GM19372 (cell line): ENCODE measurements at regions not wholly inside any gene's neighbourhood (a gene's known extent, or its start where the extent isn't known, plus 50 kb on each side); places are given as distances from the start of the nearest gene placed in this dataset.

Source experiments
- ATAC-seq: cut with Tn5 transposase; IDR thresholded peaks from one replicate; pipeline ENCODE4 v1.9.1; 2021; ENCODE audit warnings: mild to moderate bottlenecking, low read depth, moderate library complexity; ENCODE audit not compliant: unreplicated experiment

GRCh38 chr16:86791287-86792035 lies 213.1 kb downstream of the FOXL1 start:
- no peak for ATAC-seq

DNA sequence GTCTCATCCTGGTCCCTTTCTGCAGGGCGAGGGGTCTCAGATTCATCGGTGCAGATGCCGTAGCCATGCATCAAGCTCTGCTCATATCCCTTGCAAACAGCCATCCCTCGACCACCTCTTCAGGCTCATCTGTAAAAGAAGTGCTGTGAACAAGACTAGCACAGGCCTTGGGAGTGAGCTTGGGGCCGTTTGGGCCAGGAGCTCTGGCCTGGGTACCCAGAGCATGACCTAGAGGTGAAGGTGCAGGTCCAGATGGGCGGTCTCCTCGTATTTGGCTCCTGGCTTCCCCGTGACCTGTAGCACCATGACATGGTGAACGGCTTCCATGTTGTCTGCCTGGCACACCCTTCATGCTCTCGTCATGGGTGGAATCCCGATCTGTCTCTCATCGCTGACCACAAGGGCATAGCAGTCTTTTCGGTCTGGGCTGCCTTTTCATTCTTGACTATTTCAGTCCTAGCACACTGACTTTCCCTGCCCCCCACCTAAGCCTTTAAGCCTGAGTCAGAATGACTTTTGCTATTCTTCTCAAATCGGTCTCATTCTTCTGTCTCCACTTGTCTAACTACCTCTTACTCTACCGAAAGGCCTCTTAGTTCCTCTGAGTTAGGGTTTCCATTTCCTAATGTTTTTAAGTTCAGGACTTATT lies 216.0 kb downstream of the FOXL1 start:
- no peak for ATAC-seq

DNA sequence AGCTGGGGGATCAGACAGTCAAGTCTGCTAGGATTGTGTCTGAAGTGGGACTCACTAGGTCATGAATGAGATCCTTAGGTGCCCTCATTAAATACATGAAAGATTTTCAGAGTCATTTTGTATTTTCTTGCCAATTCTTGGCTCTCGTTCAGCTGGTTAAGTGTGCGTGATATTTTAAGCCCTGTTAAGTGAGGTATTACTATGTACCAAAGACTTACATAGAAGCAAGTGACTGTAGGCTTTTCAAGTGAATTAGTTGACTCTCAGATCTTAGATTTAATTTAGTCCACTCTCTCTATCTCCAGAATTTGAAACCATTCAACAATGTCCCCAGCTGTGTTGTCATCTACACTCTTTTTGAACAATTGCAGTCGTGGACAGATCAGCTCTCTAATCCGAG lies 219.4 kb downstream of the FOXL1 start:
- ATAC-seq = no peak

DNA sequence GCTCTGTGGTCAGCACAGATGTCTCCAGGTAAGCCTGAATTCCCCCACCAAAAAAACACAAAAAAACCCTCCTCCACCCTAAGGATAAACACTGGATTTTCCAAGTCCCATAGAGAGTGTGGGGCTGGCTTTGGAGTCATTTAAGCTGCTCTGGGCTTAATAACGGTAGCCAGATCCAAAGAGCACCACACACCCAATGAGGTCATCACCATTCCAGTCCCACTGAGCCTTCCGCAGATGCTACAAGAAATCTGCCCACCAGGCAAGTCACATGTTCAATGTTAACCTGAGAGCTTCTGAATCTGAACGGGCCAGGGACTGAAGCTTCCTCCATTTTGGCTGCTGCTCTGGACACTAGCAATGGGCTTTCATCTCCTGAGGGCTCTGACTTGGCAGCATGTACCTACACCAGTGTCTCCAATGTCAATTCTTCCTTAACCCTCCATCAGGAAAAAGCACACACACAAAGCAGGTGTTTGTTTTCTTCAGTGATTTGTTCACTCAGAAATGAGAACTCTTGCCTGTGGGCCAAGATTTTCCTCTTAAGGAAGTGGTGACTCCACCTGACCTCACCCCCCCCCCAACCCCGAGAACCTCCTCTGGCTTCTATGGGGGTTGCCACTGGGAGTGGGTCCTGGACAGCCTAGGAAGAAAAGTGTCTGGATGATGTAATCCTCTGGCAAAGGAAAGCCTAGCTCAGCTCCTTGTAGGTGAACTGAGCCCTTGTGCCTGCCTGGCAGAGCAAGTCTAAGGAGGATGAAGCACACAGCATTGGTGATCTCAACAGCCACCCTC lies 220.1 kb downstream of the FOXL1 start:
- no peak for ATAC-seq

GRCh38 chr16:86799367-86799766 lies 221.0 kb downstream of the FOXL1 start:
- ATAC-seq = no peak

- no peak for ATAC-seq
These were observed 222.5 kb downstream of the FOXL1 start for GRCh38 chr16:86800894-86801293.

- no peak for ATAC-seq
These were observed 223.7 kb downstream of the FOXL1 start for GRCh38 chr16:86802013-86802412.

- no peak for ATAC-seq
These were observed 226.8 kb downstream of the FOXL1 start for GRCh38 chr16:86805188-86805587.

GRCh38 chr16:86806181-86806837 lies 228.0 kb downstream of the FOXL1 start:
- no peak for ATAC-seq

DNA sequence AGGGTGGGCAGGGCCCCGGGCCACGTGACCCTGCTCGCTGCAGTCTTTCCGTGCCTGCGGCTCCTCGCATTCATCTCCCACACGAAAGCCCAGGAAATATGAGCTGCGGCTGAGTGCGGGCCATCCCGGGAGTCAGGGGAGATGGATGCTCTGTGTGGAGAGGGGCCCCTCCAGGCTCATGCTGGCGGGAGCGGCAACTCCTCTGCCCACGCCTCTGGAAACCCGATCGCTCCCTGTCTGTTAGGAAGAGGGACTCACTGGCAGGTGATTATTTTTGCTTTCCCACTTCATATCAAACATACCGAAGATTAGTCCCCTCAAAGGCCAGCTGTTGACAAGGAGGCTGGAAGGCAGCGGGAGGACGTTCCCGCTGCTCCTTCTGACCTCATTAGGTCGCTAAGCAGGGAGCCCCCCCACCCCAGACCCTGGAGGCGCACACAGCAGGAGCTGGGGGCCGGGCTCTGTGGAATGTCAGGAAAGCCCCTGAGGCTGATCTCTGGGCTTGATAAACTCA lies 228.5 kb downstream of the FOXL1 start:
- ATAC-seq = no peak

DNA sequence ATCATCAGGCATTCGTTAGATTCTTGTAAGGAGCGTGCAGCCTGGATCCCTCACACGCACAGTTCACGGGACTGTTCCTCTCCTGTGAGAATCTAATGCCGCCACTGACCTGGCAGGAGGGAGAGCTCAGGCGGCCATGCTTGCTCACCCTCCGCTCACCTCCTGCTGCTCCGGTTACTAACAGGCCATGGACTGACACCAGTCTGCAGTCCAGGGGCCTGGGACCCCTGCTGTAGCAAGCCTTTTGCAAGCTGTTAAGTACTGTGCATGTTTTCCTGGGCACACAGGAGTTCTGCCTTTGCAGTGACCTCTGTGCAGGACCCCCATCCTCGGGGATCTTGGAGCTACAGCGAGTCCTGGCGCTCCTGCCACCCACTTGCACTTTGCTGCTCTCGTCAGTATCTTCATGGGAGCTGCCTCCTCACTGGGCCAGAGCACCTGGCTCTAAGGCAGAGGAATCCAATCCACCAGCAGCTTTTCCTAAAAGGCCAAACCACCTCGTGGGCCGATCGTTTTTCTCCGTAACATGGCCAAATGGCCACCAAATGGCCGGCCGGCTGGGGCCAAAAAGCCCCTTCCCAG lies 230.6 kb downstream of the FOXL1 start:
- ATAC-seq = no peak

DNA sequence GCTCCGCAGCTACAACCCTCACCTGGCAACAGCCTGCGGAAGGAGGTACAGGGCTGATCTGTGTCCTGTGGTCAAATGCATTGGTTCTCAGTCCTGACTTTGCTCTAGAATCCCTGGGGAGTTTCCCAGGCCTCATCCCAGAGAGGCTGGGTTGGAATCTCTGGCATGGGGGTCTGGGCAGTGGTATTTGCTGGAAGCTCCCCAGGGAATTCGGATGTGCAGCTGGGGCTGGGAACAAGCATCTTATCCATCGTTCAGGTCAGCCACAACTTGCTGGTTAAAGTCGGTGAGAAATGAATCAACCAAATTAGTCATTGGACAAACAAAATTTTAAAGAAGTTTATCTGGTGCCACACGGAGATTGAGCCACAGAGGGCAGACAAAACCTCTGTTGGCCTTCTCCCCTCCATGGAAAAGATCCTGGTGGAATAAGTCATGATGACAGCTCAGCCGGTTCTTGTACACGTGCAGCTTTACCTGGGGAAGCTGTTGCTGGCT lies 231.2 kb downstream of the FOXL1 start:
- no peak for ATAC-seq

- no peak for ATAC-seq
These were observed 231.7 kb downstream of the FOXL1 start for GRCh38 chr16:86810062-86810461.

DNA sequence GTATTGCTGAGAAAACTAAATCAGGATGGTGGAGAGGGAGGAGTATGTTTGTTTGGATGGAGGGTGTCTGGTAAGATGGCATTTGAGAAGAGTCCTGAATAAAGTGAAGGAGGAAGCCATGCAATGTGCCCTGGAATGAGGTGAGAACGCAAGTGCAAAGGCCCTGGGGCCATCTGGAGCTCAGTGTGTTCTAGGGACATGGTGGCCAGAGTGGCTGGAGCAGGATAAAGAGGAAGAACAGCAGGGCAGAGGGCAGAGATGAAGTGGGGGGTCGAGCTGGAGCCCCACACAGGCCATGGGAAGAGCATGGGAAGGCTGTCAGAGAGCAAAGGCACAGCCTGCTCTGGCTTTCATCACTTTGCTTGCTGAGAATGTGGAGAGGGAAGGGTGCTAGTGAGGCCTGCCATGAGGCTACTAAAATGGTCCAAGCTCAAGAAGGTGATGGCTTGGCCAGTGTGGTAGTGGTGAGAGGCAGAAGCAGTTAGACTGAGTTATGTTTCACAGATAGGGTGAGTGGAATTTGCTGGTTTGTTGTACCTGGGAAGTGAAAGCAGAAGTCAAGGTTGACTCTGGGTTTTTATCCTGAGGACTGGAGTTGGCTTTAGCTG lies 234.1 kb downstream of the FOXL1 start:
- ATAC-seq = no peak

- ATAC-seq = no peak
These were observed 235.9 kb downstream of the FOXL1 start for GRCh38 chr16:86814256-86814655.

DNA sequence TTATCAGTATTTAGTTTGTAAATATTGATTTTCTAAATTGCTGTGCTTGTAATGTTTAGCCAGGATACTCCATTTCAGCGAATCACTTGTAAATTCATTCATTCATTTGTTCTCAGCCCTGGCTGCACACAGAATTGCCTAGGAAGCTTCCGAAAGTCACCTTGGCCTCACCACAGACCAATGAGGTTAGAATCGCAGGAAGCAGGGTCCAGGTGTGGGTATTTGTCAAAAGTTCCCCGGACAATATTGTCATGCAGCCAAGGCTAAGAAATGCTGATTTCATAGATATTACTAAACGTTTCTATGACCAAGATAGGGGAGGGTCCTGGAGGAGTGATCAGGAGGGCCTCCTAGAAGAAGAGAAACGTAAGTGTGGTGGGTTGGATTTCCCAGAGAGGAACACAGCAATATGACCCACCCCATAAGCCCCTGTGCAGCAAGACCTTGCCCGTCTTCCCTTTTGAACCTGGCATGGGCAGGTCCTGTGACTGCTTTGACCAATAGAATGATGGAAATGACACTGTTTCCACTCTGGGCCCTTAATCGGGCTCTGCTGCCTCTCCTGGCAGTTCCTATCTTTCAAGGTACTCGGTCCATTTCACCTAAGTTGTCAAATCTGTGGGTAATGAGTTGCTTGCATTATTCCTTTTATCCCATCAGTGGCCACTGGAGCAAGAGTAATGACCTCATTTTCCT lies 238.7 kb downstream of the FOXL1 start:
- no peak for ATAC-seq

DNA sequence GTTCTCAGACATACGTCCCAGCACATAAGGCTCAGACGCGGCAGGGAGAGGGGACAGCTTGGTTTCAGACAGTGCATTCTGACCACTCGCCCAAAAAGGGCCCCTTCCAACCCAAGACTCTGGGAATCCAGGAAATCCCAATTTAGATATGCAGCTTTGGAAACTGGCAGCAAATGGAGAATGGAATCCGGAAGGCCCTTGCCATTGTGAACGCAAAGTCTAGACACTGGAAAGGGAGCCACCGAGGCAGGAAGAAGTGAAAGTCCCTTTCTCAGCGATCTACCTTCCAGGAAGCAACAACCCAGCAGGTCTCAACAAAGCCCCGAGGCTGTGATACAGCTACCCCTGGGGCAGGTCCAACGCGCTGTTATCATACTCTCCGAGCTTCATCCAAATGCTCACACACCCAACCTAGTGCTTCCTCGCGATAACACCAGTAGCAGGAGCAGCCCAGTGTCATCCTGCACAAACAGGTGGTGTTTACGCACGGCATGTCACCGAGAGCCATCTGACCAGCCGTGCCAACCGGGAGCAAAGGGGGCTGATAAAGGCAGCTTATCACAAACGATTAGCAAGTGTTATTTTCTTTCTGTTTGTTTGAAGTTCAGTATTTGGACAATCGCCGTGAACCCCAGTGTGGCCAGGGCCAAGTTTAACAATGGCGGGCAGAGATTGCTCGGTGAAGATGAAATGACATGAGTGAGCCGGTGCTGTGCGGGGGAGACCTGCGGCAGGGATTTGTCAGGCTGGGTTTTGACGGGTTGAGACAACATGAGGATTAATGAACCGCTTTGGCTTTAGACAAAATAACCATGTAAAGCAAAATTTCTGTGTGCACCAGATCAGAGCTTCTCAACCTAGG lies 240.6 kb downstream of the FOXL1 start:
- no peak for ATAC-seq

DNA sequence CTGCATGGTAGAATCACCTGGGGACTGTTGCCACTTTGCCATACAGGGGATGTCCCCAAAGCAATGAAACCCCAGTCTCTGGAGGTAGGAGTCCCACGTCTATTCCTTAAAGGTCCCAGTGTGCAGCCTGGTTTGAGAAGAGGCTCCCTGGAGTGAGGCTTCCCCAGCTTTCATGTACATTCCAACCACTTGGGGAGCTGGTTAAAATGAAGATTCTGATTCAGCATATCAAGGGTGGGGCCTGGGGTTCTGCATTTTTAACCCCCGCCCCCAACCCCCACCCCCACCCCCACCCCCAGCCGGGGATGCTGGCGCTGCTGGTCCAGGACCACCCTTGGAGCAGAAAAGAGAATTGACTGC lies 241.2 kb downstream of the FOXL1 start:
- ATAC-seq = no peak
